Fibroblast of lung (primary cell): ENCODE measurements at regions not wholly inside any gene's neighbourhood (a gene's known extent, or its start where the extent isn't known, plus 50 kb on each side); places are given as distances from the start of the nearest gene placed in this dataset.

Experiments used
- DNase-seq, 2 donors: peaks; one replicate each; pipeline versions ENCODE4 v3.0.0 to v3.0.0-alpha.2; 2010; ENCODE audit warnings: low read depth in 2 of 2
- H2AFZ ChIP-seq: 2 replicates; pipeline ENCODE4 v1.5.1; 2012; ENCODE audit warnings: low read length, control low read depth, inconsistent platforms
- H3K27ac ChIP-seq: 2 replicates; pipeline ENCODE4 v1.5.1; 2011; ENCODE audit warnings: low read length, control low read depth; ENCODE audit not compliant: insufficient read depth
- H3K27me3 ChIP-seq: 2 replicates; pipeline ENCODE4 v1.5.1; 2011; ENCODE audit warnings: mild to moderate bottlenecking, low read length; ENCODE audit not compliant: control insufficient read depth, insufficient read depth
- H3K36me3 ChIP-seq: 2 replicates; pipeline ENCODE4 v1.5.1; 2011; ENCODE audit warnings: low read length; ENCODE audit not compliant: control insufficient read depth, insufficient read depth
- H3K4me1 ChIP-seq: 2 replicates; pipeline ENCODE4 v1.5.1; 2011; ENCODE audit warnings: low read length; ENCODE audit not compliant: control insufficient read depth, insufficient read depth; ENCODE audit errors: extremely low read depth
- H3K4me2 ChIP-seq: 2 replicates; pipeline ENCODE4 v1.5.1; 2011; ENCODE audit warnings: low read length, control low read depth; ENCODE audit not compliant: insufficient read depth; ENCODE audit errors: extremely low read depth
- H3K4me3 ChIP-seq, 4 experiments: fragments of 200-600 bp in 1 of 4; sonication (generic) in 1 of 4; replicated peaks in 1 of 4; 2 replicates each; pipeline ENCODE4 v1.5.1; 2011 to 2016; ENCODE audit warnings: low read length in 4 of 4, low read depth in 3 of 4, mild to moderate bottlenecking in 3 of 4, control low read depth in 2 of 4, inconsistent platforms in 1 of 4, mixed read lengths in 1 of 4; ENCODE audit not compliant: insufficient read depth in 1 of 4; ENCODE audit errors: control extremely low read depth in 1 of 4
- H3K79me2 ChIP-seq: 2 replicates; pipeline ENCODE4 v1.5.1; 2012; ENCODE audit warnings: mild to moderate bottlenecking, low read length, inconsistent platforms; ENCODE audit not compliant: control insufficient read depth, insufficient read depth
- H3K9ac ChIP-seq: 2 replicates; pipeline ENCODE4 v1.5.1; 2011; ENCODE audit warnings: mild to moderate bottlenecking, low read length, control low read depth; ENCODE audit not compliant: insufficient read depth
- H3K9me3 ChIP-seq: 2 replicates; pipeline ENCODE4 v1.5.1; 2012; ENCODE audit warnings: low read depth, low read length; ENCODE audit not compliant: control insufficient read depth, insufficient read depth
- H4K20me1 ChIP-seq: 2 replicates; pipeline ENCODE4 v1.5.1; 2011; ENCODE audit warnings: low read length; ENCODE audit not compliant: control insufficient read depth, insufficient read depth; ENCODE audit errors: extremely low read depth
- CTCF ChIP-seq, 2 donors: IDR thresholded peaks in 1 of 2; conservative IDR thresholded peaks in 1 of 2; 1 replicate in 1 of 2; 2 replicates in 1 of 2; pipeline ENCODE4 v1.5.1; 2011 to 2012; ENCODE audit warnings: low read length in 2 of 2, control low read depth in 1 of 2, inconsistent platforms in 1 of 2, low read depth in 1 of 2, mild to moderate bottlenecking in 1 of 2
- EZH2 ChIP-seq: IDR thresholded peaks from 2 replicates; pipeline ENCODE4 v1.5.1; 2012; ENCODE audit warnings: low read length, control low read depth, mild to moderate bottlenecking; ENCODE audit errors: missing control alignments

GRCh38 chr22:22122348-22123117, 122.1 kb upstream of the VPREB1 start:
- Histone ChIP-seq H3K9ac (no peak overlapping the region), H4K20me1 (no peaks in the 10 kb centered on the region), H3K27me3 (peaks cover 3% of the 10 kb centered on the region), H2AFZ (no peak overlapping the region), H3K36me3 (no peaks in the 10 kb centered on the region), H3K4me2 (no peak overlapping the region), H3K9me3 (no peaks in the 10 kb centered on the region), H3K4me1 (no peaks in the 10 kb centered on the region), H3K79me2 (no peaks in the 10 kb centered on the region), H3K4me3 (no peak overlapping the region), H3K27ac (no peak overlapping the region)
- DNase-seq = no peak
- TF ChIP-seq CTCF (conservative IDR thresholded peaks at IDR 0.05 in 1 of 2, IDR thresholded peaks at IDR 0.05 in 1 of 2; ENCODE audit: low read depth in 1 of 2, low read length in 2 of 2) (no peak), EZH2 (no peak)

- TF ChIP-seq CTCF (conservative IDR thresholded peaks at IDR 0.05 in 1 of 2, IDR thresholded peaks at IDR 0.05 in 1 of 2; ENCODE audit: low read depth in 1 of 2, low read length in 2 of 2) (no peak), EZH2 (no peak)
These were observed 123.1 kb upstream of the VPREB1 start for GRCh38 chr22:22121445-22121844.

GRCh38 chr22:22120160-22120559, 124.4 kb upstream of the VPREB1 start:
- TF ChIP-seq EZH2 = no peak
- TF ChIP-seq CTCF (conservative IDR thresholded peaks at IDR 0.05 in 1 of 2, IDR thresholded peaks at IDR 0.05 in 1 of 2; ENCODE audit: low read depth in 1 of 2, low read length in 2 of 2) = no peak
- H3K79me2 ChIP-seq = no peaks in the 10 kb centered on the region
- no peaks in the 10 kb centered on the region for H4K20me1 ChIP-seq
- no peak overlapping the region for H2AFZ ChIP-seq
- H3K27ac ChIP-seq = no peak overlapping the region
- no peak overlapping the region for H3K4me3 ChIP-seq
- H3K9ac ChIP-seq = no peak overlapping the region
- no peak for DNase-seq
- no peaks in the 10 kb centered on the region for H3K4me1 ChIP-seq
- no peaks in the 10 kb centered on the region for H3K36me3 ChIP-seq
- no peaks in the 10 kb centered on the region for H3K9me3 ChIP-seq
- no peak overlapping the region for H3K4me2 ChIP-seq
- peaks cover 3% of the 10 kb centered on the region for H3K27me3 ChIP-seq

More at GRCh38 chr22:22121445-22121844, 123.1 kb upstream of the VPREB1 start:
- Histone ChIP-seq H3K27ac (no peak overlapping the region), H3K9me3 (no peaks in the 10 kb centered on the region), H4K20me1 (no peaks in the 10 kb centered on the region), H3K79me2 (no peaks in the 10 kb centered on the region), H2AFZ (no peak overlapping the region), H3K9ac (no peak overlapping the region), H3K4me1 (no peaks in the 10 kb centered on the region), H3K4me3 (no peak overlapping the region), H3K27me3 (peaks cover 3% of the 10 kb centered on the region), H3K36me3 (no peaks in the 10 kb centered on the region), H3K4me2 (no peak overlapping the region)
- no peak for DNase-seq
